M059J (cell line): ENCODE measurements at regions not wholly inside any gene's neighbourhood (a gene's known extent, or its start where the extent isn't known, plus 50 kb on each side); places are given as distances from the start of the nearest gene placed in this dataset.

ENCODE experiments used
- DNase-seq: peaks from one replicate; pipeline ENCODE4 v3.0.0-alpha.2; 2012; ENCODE audit warnings: low read depth

- DNase-seq = no peak
Observed at GRCh38 chr14:41409806-41410205, 196.9 kb upstream of the LRFN5 start.

- DNase-seq = no peak
Observed at GRCh38 chr14:41404126-41404525, 202.6 kb upstream of the LRFN5 start.

DNA sequence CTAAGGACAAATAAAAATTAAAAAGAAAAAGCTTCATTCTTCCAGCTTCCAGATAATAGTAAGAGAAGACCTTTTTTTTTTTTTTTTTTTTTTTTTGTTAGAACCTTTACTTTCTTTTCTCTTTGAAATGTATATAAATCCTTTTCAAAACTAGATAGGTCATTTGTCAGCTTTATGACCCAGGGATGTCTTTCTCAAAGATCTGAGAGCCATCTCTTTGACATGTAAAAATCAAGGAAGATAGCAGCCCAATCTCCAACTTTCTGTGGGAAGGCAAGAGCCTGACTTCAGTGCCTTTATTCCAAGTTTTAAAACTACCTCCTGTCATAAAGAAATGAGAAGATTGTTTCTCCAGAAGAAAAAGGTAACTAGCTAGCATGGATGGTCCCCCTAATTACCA, 203.3 kb upstream of the LRFN5 start:
- DNase-seq = no peak

DNA sequence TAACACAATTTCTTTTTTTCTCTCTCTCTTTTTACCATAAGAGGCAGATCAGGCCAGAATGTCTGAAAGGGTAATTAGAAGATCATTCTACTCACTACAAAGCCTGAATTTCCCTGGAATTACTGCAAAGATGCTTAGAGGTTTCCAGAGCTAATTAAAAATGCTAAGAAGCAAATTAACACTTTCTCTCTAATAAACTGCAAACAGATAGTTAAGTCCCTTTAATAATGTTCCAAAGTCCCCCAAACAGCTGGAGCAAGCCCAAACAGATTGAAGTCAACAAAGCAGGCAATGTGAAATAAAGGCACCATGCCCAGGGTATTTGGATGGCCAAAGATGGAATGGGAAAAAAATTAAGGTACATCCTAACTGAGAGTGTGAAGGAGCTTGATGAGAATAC, 208.8 kb upstream of the LRFN5 start:
- no peak for DNase-seq

DNA sequence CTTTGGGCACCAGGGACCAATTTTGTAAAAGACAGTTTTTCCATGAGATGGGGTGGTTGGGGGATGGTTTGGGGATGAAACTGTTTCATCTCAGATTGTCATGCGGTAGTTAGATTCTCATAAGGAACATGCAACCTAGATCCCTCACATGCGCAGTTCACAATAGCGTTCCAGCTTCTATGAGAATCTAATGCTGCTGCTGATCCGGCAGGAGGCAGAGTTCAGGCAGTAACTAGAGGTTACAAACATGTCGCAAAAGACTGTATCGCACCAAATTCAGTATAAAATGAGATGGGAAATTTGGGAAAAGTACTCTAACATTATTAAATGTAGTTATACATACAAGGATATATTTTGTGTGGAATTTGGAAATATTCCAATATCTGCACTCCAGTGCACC, 213.2 kb upstream of the LRFN5 start:
- no peak for DNase-seq

GRCh38 chr14:41392226-41392625, 214.4 kb upstream of the LRFN5 start:
- DNase-seq = no peak

GRCh38 chr14:41389355-41389754, 217.3 kb upstream of the LRFN5 start:
- no peak for DNase-seq

- DNase-seq = no peak
Observed at GRCh38 chr14:41385797-41386196, 220.9 kb upstream of the LRFN5 start.

- no peak for DNase-seq
Observed at GRCh38 chr14:41380017-41380416, 226.7 kb upstream of the LRFN5 start.

DNA sequence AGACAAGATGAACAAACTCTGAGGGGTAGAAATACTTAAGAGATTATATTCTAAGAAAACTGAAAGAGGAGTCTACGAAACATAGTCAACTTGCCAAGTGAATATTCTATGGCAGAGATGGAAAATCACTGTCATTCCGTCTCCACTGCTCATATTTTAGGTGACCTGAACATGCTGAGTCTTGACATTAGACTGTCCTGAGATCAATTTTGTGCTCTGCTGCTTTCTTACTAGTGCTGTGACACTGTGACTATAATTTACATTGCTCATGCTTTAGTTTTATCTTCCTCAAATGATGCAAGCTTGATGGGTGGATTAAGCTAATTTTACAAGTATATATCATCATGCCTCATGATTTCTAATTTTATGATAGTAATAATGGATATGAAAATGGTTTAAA, 228.2 kb upstream of the LRFN5 start:
- no peak for DNase-seq

DNA sequence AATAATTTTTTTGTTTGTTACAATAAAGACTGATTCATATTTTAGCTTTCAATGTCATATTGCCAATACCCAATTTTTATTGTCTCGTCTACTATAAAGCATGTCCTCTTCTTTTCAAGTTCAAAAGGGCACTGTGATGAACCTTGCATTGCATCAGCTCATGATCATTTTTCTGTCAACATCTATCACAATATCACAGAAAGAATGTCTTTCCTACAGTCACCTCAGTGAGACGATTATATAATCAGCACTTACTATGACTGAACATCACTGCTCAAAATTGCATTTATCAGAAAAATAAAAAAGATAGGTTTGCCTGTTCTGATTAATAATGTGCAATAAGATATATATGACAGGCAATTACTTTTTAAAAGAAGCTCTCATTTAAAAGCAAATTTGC, 228.7 kb upstream of the LRFN5 start:
- DNase-seq = no peak

DNA sequence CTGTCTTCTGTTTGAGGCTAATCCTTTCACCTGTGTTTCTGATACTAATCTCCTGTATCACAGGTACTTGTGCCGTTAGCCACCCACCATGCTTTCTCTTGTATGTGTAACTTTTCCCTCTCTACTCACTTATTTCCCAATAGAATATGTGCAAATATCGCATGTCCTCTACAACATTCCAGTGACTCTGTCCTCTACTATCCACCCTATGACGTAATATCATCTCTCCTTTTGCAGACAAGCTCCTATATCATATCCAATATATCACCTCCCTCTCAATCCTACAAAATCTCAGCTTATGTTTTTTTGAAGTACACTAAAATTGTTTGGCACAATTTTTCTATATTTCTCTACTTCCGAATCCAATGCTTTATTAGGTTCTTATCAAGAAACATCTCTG, 232.6 kb upstream of the LRFN5 start:
- DNase-seq = no peak

DNA sequence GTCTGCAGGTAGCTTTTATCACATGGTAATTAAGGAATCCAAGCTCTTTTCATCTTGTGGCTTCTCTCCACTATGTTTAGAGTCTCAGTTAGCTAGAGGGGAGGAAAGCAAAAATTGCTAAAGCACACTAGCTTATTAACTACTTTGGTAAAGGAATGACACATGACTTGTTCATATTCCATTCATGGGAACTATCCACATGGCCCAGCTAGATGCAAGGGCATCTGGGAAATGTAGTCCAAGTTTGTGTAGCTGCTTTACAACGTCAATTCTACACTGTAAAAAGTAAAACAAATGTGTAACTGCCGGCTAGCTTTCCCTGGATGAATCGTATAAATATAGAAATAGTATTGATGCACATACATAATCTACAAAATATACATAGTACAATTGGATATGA, 244.5 kb upstream of the LRFN5 start:
- DNase-seq = no peak

GRCh38 chr14:41360126-41360525, 246.6 kb upstream of the LRFN5 start:
- DNase-seq = no peak

- no peak for DNase-seq
Observed at GRCh38 chr14:41355866-41356265, 250.8 kb upstream of the LRFN5 start.

DNA sequence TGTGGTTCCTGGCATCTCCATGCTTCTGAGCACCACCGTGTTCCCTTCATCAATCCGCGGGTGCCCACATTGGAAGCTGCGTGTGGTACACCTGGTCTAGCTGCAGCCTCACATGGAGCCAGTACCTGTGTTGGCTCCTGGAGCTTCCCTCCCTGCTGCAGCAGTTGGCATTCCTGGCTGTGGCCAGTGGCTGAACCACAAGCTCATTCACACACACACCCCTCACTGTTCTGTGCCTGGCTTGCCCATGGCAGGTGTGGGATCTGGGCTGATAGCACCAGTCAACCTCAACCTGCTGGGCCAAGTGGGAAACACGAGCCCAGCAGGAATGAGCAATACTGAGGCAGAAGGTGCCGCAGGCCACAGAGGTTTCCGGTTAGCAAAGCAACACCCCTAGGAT, 256.2 kb upstream of the LRFN5 start:
- DNase-seq = no peak

DNA sequence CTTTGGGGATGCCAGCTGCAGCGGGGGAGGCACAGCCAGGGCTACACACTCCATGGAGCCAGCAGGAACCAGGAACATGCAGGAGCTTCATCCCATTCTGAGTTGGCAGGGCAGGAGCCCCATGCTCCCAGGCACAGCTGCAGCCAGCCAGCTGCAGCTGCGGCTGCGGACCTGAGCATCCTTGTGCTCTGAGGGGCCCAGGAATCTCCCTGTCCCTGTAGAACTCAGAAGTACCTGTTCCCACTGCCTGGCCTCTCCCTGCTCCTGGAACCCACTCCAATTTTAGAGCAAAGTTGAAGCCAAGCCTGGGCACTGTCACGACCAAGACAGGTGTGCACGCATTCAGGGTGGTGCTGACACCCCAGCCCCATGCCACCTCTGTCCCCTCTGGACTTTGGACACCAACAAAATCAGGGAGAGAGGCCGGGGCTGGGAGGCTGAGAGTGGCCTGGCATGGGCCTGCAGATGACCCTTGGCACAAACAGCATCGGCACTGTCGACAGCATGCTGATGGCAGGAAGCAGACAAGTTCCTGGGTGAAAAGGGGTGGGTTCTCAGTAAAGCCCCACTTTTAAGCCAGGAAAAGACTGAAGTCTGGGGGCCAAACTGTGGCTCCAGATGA, 257.3 kb upstream of the LRFN5 start:
- DNase-seq = no peak

DNA sequence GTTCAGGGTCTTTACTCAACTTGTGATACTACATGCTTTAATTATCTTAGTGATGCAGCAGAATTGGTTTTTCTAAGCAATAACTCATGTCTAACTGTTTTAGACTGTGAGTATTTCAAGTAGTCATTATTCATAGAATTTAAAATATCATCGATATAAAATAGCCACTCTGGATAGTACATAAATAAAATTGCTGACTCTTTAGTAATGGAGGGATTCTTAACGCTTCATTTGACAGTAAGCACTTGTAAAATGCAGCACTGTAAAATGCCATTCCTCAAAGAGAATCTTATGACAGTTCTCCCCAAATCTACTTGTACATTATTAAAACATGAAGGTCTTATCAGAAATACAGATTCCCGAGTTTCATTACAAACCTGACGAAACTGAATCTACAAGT, 262.8 kb upstream of the LRFN5 start:
- no peak for DNase-seq

DNA sequence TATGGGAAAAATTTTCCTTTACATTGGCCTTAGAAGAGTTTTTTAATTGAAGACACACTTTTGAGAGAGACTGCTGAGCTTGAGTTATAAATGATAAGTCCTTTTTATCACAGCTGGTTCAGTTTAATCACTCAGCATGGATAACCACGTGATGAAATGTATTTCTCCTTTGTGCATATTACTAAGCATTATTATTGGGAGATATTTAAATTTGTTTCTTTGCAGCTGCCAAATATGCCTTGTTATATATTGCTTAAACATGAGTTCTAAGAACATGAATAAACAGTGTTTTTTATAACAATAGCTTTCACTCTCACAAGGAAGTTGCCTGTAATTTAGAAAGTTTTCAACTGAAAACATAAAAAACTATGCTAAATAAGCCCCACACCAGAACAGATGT, 293.5 kb upstream of the LRFN5 start:
- DNase-seq = no peak

DNA sequence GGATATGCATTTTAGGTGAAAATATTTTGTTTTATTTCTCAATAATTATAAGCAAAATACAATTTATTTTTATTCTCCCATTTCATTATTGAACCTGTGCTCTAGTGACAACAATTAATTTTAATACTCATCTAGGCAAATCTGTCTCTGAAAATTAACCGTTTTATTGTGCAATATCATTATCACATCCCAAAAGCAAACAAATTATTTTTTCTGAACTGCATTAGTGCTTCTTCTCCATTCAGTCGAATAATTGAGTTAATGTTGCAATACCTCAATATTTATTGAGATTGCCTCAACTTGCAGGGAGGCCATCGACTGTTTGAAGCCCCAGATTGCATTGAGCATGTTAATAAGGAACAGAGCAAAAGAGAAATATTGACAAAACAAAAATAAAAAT, 303.2 kb upstream of the LRFN5 start:
- no peak for DNase-seq

GRCh38 chr14:41302776-41303175, 303.9 kb upstream of the LRFN5 start:
- no peak for DNase-seq

GRCh38 chr14:41299924-41300323, 306.8 kb upstream of the LRFN5 start:
- no peak for DNase-seq

- peak; percentile 3 for DNase-seq
Observed at GRCh38 chr14:41298328-41298690, 308.4 kb upstream of the LRFN5 start.

DNA sequence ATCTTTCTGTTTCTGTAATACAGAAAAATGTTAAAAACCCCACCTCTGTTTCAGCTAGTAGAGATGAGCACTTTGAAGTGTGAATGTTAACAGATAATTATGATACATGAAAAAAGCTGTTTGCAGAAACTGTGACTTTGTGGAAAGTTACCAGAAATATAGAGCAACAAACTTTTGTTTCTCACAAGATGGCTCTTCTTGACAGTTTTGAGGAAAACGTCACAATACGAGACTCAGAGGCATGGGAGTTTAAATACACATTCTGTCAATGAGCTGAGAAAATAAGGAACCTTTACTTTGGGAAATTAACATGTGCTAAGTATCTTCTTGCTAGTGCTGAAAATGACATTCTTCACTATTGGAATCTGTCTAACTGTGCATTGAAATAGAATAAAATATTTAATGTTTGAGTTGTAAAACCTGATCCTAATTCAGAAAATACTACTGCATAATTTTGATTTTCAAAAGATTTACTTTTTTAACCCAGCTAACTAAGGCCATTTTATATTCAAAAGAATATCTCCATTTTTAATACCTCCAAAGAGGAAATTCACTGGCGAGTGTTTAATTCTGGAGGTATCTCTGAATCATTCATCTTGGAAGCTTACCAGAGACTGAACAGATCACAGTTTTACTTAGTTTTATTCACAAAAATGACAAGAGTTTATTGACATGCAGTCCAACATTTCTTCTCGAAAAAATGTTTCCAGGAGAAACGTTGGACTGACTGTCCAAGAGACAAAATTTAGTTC, 308.9 kb upstream of the LRFN5 start:
- DNase-seq = peak; percentile 0
